ENCODE measurements at regions not wholly inside any gene's neighbourhood (a gene's known extent, or its start where the extent isn't known, plus 50 kb on each side); places are given as distances from the start of the nearest gene placed in this dataset.

DNA sequence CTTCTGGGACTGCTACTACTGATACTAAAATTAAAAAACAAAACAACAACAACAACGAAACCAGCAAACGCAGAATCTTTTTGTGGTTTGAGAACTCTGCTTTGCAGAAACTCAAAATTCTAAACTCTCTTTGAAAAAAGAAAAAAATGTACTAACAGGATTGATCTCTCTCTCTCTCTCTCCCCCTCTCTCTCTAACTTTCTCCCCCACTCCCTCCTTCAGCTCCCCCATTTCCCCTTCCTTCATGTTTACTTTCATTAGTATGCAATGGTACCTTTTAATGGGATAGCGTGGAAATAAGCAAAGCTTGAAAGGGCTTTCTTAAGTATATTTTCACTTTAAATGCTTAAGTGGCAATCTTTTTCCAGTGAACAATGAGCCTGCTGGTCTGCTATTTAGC lies 562.6 kb upstream of the ADGRL2 start:
- no peak for DNase-seq (ENCODE audit: low read depth in 4 of 4, low spot score in 2 of 4)

DNA sequence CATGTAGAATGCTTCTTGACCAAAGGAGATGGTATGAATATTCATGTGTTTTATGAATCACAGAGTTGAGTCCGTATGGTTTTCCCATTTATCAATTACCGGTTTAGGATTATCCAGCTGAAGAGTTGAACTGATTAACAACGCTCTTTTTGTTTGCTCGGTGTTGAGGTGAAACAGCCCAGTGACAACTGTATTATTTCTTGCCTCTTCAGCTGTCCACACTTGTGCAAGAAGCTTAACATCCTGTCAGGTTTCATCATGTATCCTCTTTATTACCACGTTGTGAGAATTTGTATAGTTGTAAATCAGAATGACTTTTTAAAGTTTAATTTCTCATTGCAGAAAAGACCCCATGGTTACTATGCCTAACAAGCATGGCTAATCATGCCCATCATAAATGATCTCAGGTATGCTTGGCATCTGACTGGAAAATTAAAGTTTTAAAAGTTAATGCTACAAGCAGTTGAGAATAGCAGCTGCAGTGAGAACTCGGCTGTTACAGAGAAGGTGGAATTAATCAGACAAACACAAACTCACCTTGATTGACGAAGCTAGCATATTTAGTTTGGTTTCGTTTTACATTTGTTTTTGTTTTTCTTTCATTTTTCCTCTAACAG lies 563.2 kb upstream of the ADGRL2 start:
- no peak for DNase-seq (ENCODE audit: low read depth in 4 of 4, low spot score in 2 of 4)

DNA sequence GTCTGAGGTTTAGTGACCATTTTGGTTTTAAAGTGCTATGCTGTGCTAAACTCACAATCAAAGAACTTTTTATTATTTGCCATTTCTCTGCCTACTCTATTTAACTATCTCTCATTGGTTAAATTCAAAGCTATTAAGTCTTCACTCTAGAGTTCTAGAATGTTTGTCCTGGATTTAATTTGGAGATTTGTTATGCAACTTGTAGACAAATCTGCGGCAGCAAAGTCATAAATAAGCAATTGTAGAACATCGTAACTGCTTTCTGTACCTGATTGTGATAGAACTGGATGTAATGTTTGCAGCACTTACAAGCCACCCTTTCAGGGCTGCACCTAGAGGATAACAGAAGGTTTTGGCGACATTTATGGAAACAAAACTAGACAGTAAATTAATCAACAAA lies 566.5 kb upstream of the ADGRL2 start:
- DNase-seq (ENCODE audit: low read depth in 4 of 4, low spot score in 2 of 4), result no peak

DNA sequence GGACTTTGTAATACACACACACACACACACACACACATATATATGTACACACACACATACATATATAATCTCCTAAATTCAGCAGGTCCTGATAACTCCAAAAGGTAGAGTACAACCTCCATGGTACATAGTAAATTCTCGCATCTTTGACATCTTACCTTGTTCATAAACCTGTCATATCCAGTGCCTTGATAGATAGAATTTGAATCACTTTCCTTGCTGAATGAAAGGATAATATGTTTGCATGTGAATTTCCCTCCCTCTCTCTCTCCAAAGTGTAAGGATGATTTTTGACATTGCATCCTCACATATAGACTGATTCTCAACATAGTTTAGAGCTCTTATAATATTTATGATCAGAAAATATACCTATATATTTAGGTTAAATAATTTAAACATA lies 567.1 kb upstream of the ADGRL2 start:
- no peak for DNase-seq (ENCODE audit: low read depth in 4 of 4, low spot score in 2 of 4)

DNA sequence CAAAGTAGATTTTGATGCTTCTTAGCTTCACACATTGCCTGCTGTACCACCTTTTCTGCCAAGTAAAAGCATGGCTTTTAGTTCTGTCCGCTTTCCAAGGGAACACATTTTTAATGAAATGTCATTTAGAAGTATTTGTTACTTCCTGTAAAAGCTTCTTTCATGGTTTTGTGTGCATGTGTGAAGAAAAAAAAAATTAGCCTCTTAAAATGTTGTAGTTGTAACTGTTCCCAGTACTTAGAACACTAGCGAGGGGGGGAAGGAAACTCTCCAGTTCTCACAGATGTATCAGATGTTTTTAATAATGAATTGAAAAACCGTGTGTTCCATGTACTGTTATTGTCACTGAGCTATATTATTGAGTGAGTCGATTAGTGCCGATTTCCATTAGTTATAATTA lies 568.3 kb upstream of the ADGRL2 start:
- no peak for DNase-seq (ENCODE audit: low read depth in 4 of 4, low spot score in 2 of 4)

DNA sequence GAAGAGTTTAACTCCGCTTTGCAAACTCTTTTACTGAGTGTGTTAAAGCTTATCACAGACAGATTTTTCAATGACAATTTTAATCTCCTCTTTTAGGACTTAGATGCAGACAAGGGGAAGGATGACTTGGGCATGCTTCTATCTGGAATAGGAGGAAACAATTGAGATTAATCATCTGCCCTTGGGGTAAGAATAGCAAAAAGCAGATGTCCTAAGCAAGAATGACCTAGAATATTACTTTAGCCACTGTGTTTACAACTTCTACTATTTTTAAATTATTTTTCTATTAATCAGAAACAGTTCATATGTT lies 569.0 kb upstream of the ADGRL2 start:
- DNase-seq (ENCODE audit: low read depth in 4 of 4, low spot score in 2 of 4), result no peak

DNA sequence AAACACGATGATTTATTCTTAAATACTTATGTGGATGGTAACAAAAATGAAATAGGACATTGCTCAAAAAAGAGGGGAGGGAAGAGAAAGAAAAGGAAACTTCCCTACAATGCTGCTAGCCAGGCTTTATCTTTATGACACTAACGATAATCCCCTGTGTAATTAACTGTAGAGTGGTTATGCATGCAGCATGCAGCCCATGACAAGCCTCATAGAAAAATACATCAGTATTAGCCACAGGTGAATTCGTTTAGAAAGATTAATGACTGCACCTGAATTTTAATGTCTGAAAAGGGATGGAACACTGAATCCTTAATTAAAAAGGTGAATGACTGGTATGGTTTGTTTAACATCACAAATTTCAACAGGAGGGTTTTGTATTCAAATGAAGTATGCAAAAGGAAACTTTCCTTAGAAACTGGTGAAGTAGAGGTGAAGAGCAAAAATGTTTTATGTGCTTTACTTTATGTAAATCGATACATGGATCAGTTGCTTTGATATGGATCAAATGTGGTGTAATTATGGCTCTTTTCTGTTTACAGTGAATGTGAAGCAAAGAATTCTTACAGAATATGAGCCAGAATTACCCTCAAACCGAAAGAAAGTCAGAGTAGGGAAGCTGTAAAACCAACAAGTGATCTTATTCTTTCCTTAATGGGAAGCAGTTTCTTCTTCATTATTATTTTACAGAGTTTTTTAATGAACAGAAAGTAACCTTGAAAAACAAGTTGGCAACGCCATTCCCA lies 569.6 kb upstream of the ADGRL2 start:
- DNase-seq (ENCODE audit: low read depth in 4 of 4, low spot score in 2 of 4), result no peak

DNA sequence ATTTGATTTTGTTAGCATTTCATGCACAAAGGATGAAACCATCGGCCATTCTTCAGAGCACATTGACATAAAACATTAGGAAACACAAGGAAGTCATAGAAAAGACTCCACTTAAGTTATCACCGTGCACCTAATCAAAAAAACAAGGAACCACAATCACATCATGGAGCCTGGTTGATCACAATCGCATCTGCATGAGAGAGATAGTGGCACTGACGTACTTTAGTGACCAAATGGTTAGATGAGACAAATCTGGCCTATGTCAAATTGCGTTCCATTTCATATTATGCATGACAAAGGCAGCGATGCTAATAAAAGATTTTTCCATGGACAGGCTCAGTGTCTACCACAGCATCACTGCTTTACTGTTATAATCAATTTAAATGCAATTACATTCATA lies 571.8 kb upstream of the ADGRL2 start:
- DNase-seq (ENCODE audit: low read depth in 4 of 4, low spot score in 2 of 4), result no peak

DNA sequence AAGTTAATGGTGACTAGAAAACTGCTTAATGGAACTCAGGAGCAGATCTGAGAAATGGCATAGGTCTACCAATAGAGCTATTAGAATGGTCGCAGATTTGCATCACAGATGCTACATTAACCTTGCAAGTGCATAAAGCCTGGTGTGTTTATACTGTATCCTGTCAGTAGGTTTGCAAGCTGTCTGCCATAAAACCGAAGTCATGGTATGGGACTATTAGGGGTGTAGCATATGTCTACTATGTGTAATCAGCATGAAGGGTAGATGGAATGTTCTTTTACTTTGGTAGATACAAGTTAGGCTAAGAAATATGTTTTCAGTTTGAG lies 574.2 kb upstream of the ADGRL2 start:
- no peak for DNase-seq (ENCODE audit: low read depth in 4 of 4, low spot score in 2 of 4)

DNA sequence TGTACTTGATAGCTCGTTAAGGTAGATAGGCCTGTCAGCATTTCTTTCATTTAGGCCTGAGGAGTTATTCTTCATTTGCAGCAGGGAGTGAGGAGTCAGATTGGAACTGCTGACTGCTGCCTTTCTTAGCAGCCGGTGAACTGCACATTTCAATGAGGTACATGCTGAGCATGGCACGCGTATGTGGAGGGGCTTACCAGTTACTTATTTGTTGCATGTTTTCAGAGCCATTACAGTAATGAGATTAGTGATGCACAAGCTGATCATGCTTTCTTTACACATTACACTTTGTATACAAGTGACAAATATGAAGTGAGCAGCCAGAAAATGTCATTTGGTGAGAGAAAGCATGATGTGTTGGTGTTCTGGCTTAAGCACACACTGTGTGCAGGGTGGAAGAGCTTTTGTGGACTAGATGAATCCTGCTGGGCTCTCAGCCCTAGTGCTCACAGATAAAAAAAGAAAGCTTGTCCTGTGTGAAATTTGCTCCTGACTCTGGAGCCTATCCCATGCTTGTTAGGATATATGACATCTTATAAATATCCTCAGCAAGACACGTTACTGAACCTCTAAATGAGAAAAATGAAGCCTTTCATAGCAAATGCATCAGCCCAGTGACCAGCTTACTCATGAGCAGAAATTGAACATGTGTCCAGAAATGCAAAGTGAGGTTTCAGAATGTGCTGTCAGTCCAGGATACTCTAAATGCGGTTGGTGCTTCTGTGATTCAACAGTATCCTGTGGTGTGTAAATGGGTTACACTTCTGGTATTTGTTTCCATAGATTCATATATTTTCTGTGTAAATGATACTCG lies 574.7 kb upstream of the ADGRL2 start:
- DNase-seq (ENCODE audit: low read depth in 4 of 4, low spot score in 2 of 4), result no peak

DNA sequence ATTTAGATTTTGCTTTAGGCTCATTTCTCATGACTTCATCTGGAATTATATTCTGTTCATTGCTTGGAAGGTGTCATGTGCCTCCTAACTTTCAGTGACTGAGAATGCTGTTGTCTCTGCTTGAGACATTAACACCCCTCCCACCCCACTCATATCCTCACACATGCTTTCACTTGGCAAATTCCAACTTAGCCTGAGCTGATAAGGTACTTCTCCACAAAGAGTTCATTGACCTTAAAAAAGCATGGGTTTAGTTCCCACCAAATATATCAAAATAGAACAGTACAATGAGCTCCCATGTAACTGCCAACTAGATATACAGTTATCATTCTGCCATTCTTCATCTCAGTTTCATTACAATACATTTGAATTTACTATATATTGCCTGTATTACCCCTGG lies 576.5 kb upstream of the ADGRL2 start:
- DNase-seq (ENCODE audit: low read depth in 4 of 4, low spot score in 2 of 4), result no peak

DNA sequence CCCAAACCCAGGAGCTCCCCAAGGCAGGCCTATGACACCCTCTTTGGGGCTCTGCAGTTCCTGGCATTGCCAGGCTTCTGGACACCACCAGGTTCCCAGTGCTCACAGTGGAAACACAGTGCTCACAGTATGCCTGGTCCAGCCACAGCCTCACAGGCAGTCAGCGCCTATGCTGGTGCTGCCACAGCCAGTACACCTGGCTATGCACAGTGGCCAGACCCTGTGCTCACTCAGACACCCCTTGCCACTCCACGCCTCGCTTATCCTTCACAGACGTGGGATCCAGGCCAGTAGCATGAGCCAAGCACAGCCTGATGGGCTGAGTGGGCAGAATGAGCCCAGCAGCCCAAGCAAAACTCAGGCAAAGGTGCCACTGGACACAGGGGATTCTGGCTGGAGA lies 579.2 kb upstream of the ADGRL2 start:
- DNase-seq (ENCODE audit: low read depth in 4 of 4, low spot score in 2 of 4), result no peak

DNA sequence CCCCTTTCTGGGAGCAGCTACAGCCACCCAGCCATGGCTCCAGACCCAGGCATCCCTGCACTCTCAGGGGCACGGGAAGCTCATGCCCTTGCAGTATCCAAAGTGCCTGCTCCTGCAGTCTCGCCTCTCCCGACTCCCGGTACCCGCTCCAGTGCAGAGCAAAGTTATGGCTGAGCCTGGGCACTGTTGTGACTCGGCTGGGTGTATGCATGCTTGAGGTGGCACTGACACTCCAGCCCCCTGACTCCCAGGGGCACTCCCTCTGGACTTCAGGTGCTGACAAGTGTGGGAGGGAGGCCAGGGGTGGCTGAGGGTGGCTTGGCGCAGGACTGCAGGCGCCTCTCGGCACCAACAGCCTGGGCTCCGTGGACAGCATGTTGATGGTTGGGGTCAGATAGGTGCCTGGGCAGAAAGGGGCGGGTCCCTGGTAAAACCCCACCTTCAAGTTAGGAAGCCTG lies 580.1 kb upstream of the ADGRL2 start:
- no peak for DNase-seq (ENCODE audit: low read depth in 4 of 4, low spot score in 2 of 4)

DNA sequence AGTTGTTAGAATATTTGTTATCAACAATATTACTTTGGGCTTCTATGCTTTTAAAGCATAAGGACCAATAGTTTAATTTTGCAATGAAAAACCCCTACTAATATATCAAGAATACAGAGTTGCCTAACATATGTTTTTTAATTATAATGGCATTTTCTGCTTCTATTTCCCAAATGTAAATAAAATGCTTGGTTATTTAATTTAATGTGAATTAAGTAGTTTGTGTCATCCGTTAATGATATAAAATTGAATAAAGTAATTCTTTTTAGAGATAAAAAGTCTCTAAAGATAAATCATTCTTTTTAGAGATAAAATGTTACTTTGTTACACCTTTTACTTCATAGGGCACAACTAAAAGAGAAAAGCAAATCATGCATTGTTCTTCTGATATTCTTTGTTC lies 583.7 kb upstream of the ADGRL2 start:
- no peak for DNase-seq (ENCODE audit: low read depth in 4 of 4, low spot score in 2 of 4)

DNA sequence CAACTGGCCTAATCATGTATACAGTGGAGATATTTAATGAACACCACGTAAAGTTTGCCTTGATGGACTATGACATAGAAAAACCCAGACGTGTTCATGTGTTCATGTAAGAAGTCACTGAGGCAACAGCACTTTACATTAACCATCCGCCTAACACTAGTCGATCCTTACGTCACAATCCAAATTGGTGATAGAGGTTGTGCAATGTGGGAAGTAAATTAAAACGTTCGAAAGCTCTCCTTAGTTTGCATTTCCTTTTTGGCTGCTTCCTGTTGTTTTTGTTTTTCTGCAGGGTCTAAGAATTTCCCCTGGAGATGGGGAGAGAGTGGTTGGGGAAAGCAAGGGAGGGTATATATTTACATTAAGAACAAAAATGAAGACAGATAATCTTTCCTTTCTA lies 587.5 kb upstream of the ADGRL2 start:
- no peak for DNase-seq (ENCODE audit: low read depth in 4 of 4, low spot score in 2 of 4)

DNA sequence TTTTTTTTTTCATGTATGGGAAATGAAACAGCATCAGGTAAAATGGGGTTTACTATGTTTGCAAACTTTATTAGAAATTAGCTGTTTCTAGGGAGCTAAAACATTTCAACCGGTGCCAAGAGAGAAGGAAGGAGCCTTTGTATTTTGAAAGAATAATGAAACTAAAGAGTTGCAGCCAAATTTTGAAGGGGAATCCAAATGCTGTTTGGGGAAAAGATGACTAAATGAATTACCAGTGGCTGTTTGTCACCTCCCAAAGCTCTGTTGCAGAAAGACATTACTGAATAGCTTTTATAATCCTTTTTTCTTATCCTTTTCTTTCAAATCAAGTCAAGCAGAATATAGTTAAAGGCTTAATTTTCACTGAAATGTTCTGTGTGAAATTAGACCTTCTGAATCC lies 591.3 kb upstream of the ADGRL2 start:
- no peak for DNase-seq (ENCODE audit: low read depth in 4 of 4, low spot score in 2 of 4)

DNA sequence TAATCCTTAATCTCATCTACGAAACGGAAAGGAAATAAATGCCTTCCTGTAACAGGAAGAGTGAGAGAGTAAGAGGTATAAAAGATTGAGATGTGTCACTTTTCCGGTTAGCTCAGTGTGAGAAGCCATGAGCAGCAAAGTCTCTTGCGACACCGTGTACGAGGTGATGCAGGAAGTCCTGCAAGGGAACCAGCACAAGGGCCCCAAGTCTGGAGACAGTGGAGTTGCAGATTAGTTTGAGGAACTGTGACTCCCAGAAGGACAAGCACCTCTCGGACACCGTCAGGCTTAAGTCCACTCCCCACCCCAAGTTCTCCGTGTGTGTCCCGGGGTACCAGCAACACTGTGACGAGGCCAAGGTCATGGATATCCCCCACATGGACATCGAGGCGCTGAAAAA lies 592.3 kb upstream of the ADGRL2 start:
- no peak for DNase-seq (ENCODE audit: low read depth in 4 of 4, low spot score in 2 of 4)

DNA sequence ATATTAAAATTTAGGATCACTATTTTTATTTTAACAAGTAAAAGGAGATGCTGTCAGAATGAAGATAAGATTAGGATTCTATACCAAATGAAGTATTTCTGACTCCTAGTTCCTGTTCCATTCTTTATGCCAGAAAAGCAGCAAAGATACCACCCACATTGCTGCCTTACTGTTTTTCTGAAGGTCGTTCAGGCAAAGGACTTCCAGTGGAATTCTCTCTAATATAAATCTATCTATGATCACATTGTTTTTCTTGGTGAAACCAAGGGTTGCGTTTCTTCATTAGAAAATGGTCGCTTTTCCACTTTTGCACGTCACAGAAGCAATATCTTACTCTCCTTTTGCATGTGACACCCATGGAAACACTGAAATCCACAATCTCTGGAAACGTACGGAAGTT lies 594.8 kb upstream of the ADGRL2 start:
- DNase-seq (ENCODE audit: low read depth in 4 of 4, low spot score in 2 of 4), result no peak

DNA sequence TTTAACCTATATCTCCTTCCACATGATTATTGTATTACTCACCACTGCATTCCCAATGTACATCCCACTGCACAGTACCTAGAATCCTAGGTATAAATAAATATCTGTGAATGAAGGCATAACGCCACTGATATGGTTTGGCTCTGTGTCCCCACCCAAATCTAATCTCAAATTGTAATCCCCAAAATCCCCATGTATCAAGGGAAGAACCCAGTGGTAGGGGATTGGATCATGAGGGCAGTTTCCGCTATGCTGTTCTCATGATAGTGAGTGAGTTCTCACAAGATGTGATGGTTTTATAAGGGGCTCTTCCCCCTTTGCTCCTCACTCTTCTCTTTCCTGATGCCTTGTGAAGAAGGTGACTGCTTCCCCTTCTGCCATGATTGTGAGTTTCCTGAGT lies 599.0 kb upstream of the ADGRL2 start:
- no peak for DNase-seq (ENCODE audit: low read depth in 4 of 4, low spot score in 2 of 4)

DNA sequence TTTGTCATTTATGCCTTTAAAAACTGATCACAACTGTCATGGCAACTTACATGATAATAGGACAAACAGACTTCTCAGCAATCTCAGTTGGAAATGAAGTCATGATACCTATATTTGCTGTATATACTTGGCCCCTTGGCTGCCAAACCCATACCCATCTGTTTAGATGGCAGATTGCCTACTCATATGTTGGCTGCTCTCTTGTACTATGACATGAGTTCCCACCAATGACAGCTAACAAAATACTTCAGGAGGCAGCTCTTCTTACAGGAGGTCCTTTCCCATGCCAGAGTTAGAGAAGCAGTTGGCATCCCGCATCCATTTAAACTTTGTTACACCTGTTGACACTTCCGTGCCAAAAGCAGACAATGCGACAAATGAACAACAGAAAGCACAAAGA lies 603.1 kb upstream of the ADGRL2 start:
- DNase-seq (ENCODE audit: low read depth in 4 of 4, low spot score in 2 of 4), result no peak

DNA sequence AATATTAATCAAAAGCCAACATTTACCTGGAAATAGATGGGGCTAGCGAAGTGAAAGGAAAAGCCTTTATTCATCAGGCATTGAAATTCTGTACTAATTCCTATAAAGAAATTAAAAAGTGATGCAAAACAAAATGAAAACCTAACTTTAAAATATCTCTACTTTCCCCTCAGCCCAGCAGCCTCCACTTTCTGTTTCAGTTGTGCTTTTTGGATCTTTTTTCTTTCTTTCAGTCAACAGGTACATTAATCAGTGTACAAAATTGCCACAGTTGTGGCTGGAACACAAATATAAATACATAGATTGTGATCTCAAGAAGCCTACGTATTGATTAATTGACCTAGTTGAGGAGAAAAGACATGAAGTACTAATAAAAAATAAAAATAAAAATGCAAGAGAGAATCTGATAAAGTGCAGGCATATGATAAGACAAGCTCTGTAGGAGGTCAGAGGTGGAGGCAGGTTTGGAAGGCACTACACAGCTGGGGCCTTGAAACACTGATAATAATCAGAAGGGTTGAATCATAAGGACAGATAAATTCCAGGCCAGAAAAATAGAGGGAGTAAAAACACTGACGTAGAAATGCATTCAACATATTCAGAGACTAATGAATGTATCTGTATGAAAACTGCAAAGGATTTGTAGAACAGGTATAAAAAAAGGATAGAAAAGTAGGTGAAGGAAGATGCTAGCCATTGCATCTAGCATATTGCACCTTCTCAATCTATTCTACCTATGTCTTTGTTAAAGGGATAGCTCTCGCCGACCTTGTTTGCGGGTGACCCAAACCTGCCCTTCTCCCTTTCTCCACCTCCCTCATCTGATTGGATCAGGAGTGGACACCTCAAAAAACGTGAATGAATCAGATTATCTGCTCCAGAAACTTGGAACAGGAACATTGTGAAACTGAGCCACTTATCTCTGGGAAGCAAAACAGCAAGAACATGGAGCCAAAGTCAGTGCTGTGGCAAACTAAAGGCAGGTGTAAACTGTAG lies 607.8 kb upstream of the ADGRL2 start:
- DNase-seq (ENCODE audit: low read depth in 4 of 4, low spot score in 2 of 4), result no peak
